Neural progenitor cell (in vitro differentiated cells): ENCODE measurements at regions not wholly inside any gene's neighbourhood (a gene's known extent, or its start where the extent isn't known, plus 50 kb on each side); places are given as distances from the start of the nearest gene placed in this dataset.

ENCODE experiments used
- EZH2 ChIP-seq: fragments of 200-600 bp; sonication (generic); IDR thresholded peaks from 2 replicates; pipeline ENCODE4 v1.6.1; 2017; ENCODE audit warnings: antibody characterized with exemption, mild to moderate bottlenecking, moderate library complexity
- TF ChIP-seq, protein P1 (sequence below): fragments of 200-600 bp; sonication (generic); IDR thresholded peaks from 2 replicates; pipeline ENCODE4 v1.5.1; 2017; ENCODE audit warnings: antibody characterized with exemption, mild to moderate bottlenecking

DNA sequence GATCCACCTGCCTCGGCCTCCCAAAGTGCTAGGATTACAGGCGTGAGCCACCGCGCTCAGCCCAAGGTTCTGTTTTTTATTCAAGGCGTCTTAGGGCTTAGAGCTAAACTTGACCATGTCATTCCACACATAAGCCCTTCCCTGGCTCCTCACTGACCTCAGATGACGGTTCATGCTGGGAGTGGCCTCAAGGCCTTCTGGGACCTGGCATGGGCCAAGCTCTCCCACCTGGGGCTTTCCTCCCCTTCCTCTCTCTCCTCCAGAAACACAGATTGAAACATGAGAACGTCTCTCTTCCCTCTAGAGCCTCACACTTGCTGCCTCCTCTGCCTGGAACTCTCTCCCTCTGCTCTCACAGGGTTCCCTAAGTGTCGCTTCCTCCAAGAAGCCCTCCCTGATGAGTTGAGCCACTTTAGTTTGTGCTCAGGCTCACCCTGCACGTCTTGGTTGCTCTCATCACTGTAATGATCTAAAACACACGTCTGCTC is 155.6 kb upstream of the IER5L start:
- TF ChIP-seq, protein P1, sequence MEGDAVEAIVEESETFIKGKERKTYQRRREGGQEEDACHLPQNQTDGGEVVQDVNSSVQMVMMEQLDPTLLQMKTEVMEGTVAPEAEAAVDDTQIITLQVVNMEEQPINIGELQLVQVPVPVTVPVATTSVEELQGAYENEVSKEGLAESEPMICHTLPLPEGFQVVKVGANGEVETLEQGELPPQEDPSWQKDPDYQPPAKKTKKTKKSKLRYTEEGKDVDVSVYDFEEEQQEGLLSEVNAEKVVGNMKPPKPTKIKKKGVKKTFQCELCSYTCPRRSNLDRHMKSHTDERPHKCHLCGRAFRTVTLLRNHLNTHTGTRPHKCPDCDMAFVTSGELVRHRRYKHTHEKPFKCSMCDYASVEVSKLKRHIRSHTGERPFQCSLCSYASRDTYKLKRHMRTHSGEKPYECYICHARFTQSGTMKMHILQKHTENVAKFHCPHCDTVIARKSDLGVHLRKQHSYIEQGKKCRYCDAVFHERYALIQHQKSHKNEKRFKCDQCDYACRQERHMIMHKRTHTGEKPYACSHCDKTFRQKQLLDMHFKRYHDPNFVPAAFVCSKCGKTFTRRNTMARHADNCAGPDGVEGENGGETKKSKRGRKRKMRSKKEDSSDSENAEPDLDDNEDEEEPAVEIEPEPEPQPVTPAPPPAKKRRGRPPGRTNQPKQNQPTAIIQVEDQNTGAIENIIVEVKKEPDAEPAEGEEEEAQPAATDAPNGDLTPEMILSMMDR, result no peak
- TF ChIP-seq EZH2, result no peak
